ENCODE measurements at regions not wholly inside any gene's neighbourhood (a gene's known extent, or its start where the extent isn't known, plus 50 kb on each side); places are given as distances from the start of the nearest gene placed in this dataset.

DNA sequence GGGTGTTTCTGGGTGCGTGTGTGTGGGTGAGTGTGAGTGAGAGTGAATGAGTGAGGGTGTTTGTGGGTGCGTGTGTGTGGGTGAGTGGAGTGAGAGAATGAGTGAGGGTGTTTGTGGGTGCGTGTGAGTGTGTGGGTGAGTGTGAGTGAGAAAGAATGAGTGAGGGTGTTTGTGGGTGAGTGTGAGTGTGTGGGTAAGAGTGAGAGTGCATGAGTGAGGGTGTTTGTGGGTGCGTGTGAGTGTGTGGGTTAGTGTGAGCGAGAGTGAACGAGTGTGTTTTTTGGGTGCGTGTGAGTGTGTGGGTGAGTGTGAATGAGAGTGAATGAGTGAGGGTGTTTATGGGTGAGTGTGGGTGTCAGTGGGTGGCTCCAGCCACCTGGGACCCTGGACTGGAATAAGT lies 1676.1 kb upstream of the TENM3 start:
- Histone ChIP-seq H3K36me3 (no peaks in the 10 kb centered on the region), H3K4me1 (no peaks in the 10 kb centered on the region), H3K9me3 (no peaks in the 10 kb centered on the region), H3K27me3 (no peaks in the 10 kb centered on the region), H3K4me3 (ENCODE audit: low read depth, low read length) (no peak overlapping the region)
- DNase-seq = no peak
- no peak for TF ChIP-seq CTCF (IDR thresholded peaks at IDR 0.05; ENCODE audit: low read depth, low read length)

- Histone ChIP-seq H3K36me3 (no peaks in the 10 kb centered on the region), H3K4me3 (ENCODE audit: low read depth, low read length) (no peak overlapping the region), H3K9me3 (no peaks in the 10 kb centered on the region), H3K27me3 (no peaks in the 10 kb centered on the region), H3K4me1 (no peaks in the 10 kb centered on the region)
- no peak for DNase-seq
- no peak for TF ChIP-seq CTCF (IDR thresholded peaks at IDR 0.05; ENCODE audit: low read depth, low read length)
Observed at GRCh38 chr4:180571516-180572055, 1671.6 kb upstream of the TENM3 start.

DNA sequence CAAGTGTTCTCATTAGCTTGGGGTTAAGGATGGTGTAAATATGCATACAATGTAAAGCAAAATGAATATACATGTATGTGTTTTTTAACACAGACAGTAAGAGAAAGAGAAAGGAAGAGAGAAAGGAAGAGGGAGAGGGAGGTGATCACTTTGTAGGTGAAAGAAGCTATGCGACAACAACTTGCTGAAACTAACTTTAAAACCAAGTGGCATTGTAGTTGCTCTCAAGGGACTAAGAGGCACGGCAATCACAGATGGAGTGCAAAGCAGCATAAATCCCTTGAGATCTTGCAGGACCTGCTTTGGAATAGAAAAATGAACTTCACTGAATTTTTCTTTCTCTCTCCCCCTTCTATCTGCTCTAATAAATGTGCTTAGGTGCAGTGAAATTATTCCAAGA lies 1665.0 kb upstream of the TENM3 start:
- no peak for DNase-seq
- Histone ChIP-seq H3K4me3 (ENCODE audit: low read depth, low read length) (no peak overlapping the region), H3K9me3 (no peaks in the 10 kb centered on the region), H3K27me3 (no peaks in the 10 kb centered on the region), H3K4me1 (peaks cover 27% of the 10 kb centered on the region), H3K36me3 (no peaks in the 10 kb centered on the region)
- TF ChIP-seq CTCF (IDR thresholded peaks at IDR 0.05; ENCODE audit: low read depth, low read length) = no peak

DNA sequence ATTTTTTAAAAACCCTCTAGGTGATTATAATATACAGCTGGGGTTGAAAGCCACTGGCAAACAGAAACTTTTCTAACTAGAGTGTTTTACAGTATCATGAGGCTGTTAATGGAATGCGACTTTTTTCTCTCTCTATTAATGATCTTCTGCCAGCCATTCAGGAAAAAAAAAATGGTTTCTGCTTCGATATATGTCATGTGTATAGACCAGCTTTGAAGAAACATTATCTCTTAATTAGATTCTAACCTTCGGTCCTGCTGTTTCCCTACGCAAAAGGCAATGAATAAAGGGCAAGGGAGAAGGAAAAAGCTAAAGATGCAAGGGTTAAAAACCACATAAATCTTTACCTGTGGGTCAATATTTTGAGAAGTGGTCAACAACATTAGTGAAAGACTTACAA lies 1662.1 kb upstream of the TENM3 start:
- peak overlapping the region; percentile 10; the same call in 1 of the 2 replicates for H3K4me3 ChIP-seq (ENCODE audit: low read depth, low read length)
- peaks cover 29% of the 10 kb centered on the region for H3K4me1 ChIP-seq
- TF ChIP-seq CTCF (IDR thresholded peaks at IDR 0.05; ENCODE audit: low read depth, low read length) = no peak

GRCh38 chr4:180587379-180587778 lies 1655.8 kb upstream of the TENM3 start:
- Histone ChIP-seq H3K9me3 (no peaks in the 10 kb centered on the region), H3K4me3 (ENCODE audit: low read depth, low read length) (no peak overlapping the region), H3K27me3 (no peaks in the 10 kb centered on the region), H3K4me1 (peaks cover 2% of the 10 kb centered on the region; the same call in 1 of the 2 replicates), H3K36me3 (no peaks in the 10 kb centered on the region)
- no peak for TF ChIP-seq CTCF (IDR thresholded peaks at IDR 0.05; ENCODE audit: low read depth, low read length)
- DNase-seq = no peak

More for the DNA sequence above, 1662.1 kb upstream of the TENM3 start:
- Histone ChIP-seq H3K36me3 (no peaks in the 10 kb centered on the region), H3K27me3 (no peaks in the 10 kb centered on the region), H3K9me3 (no peaks in the 10 kb centered on the region)
- no peak for DNase-seq

GRCh38 chr4:180589575-180589974 lies 1653.6 kb upstream of the TENM3 start:
- TF ChIP-seq CTCF (IDR thresholded peaks at IDR 0.05; ENCODE audit: low read depth, low read length) = no peak
- Histone ChIP-seq H3K4me1 (peaks cover 2% of the 10 kb centered on the region; the same call in 1 of the 2 replicates), H3K36me3 (no peaks in the 10 kb centered on the region), H3K27me3 (no peaks in the 10 kb centered on the region), H3K9me3 (no peaks in the 10 kb centered on the region), H3K4me3 (ENCODE audit: low read depth, low read length) (no peak overlapping the region)
- no peak for DNase-seq
